ENCODE measurements at regions not wholly inside any gene's neighbourhood (a gene's known extent, or its start where the extent isn't known, plus 50 kb on each side); places are given as distances from the start of the nearest gene placed in this dataset.
"Not testable (repeated sequence)": the region's sequence is repeated elsewhere in the genome, so short reads cannot be mapped to it uniquely, and the experiment has no call there.

GRCh38 chr4:156523492-156523891 is 448.1 kb downstream of the PDGFC start:
- no peaks in the 10 kb centered on the region for H3K4me1 Mint-ChIP-seq (ENCODE audit: low read depth)
- CTCF ChIA-PET = no interaction called here
- intact Hi-C loops (cut with micrococcal nuclease) = no loop called here

DNA sequence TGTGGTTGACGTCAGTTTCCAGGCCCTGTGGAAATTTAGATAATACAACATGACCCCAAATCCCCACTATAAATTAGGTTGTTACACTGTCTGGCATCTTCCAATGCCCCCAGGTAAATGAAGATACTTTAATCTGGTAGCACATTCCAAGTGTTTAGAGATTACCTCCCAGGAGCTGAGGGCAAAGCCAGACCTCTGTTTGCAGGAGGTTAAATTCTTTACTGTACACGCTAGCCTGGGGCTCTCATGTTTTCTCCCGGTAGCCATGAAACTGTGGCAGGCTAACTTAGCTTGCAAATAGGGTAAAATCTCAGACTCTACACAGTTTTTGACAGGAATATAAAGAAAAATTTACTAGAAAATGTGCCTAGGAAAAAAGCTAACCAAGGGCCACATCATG is 450.0 kb downstream of the PDGFC start:
- H3K36me3 Mint-ChIP-seq (ENCODE audit: low read depth) = no peaks in the 10 kb centered on the region

More at GRCh38 chr4:156523492-156523891, 448.1 kb downstream of the PDGFC start:
- Mint-ChIP-seq H3K27ac (no peak overlapping the region), H3K36me3 (ENCODE audit: low read depth) (no peaks in the 10 kb centered on the region), H3K4me3 (no peak overlapping the region), H3K9me3 (no peaks in the 10 kb centered on the region), H3K27me3 (ENCODE audit: low read depth) (no peaks in the 10 kb centered on the region)
- DNase-seq = no peak

DNA sequence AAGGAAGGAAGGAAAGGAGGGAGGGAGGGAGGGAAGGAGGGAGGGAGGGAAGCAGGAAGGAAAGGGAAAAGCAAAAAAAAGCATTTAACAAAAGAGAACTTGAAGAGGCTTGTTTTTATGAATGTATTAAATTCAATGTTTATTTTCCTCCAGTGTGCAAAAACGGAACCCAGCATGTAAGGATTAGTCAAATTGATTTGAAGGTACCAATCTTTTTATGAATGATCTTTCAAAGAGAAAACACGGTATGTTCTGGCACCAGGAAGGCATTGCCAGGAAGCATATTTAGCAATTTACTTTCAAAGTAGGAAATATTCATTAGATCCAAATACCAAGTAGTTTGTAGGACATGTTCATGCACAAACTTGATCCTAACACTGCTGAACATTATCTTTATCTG is 453.6 kb downstream of the PDGFC start:
- no peaks in the 10 kb centered on the region for H3K9me3 Mint-ChIP-seq
- no peaks in the 10 kb centered on the region for H3K27me3 Mint-ChIP-seq (ENCODE audit: low read depth)
- CTCF ChIA-PET = no interaction called here
- no peaks in the 10 kb centered on the region for H3K36me3 Mint-ChIP-seq (ENCODE audit: low read depth)
- intact Hi-C loops (cut with micrococcal nuclease) = no loop called here
- H3K27ac Mint-ChIP-seq = no peak overlapping the region
- H3K4me3 Mint-ChIP-seq = no peak overlapping the region
- no peaks in the 10 kb centered on the region for H3K4me1 Mint-ChIP-seq (ENCODE audit: low read depth)
- no peak for DNase-seq

More for the DNA sequence above, 450.0 kb downstream of the PDGFC start:
- intact Hi-C loops (cut with micrococcal nuclease) = no loop called here
- CTCF ChIA-PET = no interaction called here
- Mint-ChIP-seq H3K4me3 (no peak overlapping the region), H3K27ac (no peak overlapping the region), H3K4me1 (ENCODE audit: low read depth) (no peaks in the 10 kb centered on the region), H3K9me3 (no peaks in the 10 kb centered on the region), H3K27me3 (ENCODE audit: low read depth) (no peaks in the 10 kb centered on the region)
- DNase-seq = no peak

DNA sequence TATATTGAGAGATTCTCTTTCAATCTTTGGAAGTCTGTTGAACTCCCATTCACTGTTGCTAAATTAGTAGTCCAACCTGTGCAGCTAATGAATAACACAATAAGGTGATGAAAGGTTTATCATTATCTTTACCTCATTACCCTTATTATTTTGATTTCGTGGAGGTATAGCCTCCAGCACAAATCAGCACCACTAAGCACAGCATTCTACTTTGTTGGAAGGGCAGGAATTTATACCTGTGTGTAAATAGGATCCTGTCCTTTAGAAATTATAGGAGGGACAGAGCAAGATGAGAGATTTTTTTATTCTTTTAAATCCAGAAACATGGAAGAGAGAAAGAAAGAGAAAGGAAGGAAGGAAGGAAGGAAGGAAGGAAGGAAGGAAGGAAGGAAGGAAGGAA is 454.1 kb downstream of the PDGFC start:
- intact Hi-C loops (cut with micrococcal nuclease) = no loop called here
- Mint-ChIP-seq H3K27ac (no peak overlapping the region), H3K4me1 (ENCODE audit: low read depth) (no peaks in the 10 kb centered on the region), H3K9me3 (no peaks in the 10 kb centered on the region), H3K4me3 (no peak overlapping the region), H3K36me3 (ENCODE audit: low read depth) (no peaks in the 10 kb centered on the region), H3K27me3 (ENCODE audit: low read depth) (no peaks in the 10 kb centered on the region)
- DNase-seq = no peak
- CTCF ChIA-PET = no interaction called here

DNA sequence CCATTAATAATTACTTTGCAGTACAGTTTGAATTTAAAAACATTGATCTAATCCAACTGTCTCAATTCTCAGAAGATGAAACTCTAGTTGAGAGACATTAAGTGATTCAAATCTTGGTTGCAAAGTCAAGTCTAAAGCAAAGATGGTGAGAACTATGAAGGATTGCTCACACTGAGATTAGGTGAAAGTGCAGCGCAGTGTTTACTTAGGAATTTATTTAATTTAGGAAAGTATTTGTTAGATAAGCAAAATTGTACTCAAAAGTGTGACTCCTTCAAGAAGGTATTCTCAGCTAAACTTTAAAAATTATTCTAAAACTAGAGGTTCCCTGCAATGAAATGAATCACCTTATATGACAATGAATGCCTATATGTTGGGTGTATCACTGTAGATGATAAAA is 454.9 kb downstream of the PDGFC start:
- H3K4me1 Mint-ChIP-seq (ENCODE audit: low read depth) = no peaks in the 10 kb centered on the region
- no peak overlapping the region for H3K27ac Mint-ChIP-seq
- DNase-seq = no peak
- no peak overlapping the region for H3K4me3 Mint-ChIP-seq
- no peaks in the 10 kb centered on the region for H3K36me3 Mint-ChIP-seq (ENCODE audit: low read depth)
- CTCF ChIA-PET = no interaction called here
- no peaks in the 10 kb centered on the region for H3K27me3 Mint-ChIP-seq (ENCODE audit: low read depth)
- no peaks in the 10 kb centered on the region for H3K9me3 Mint-ChIP-seq
- intact Hi-C loops (cut with micrococcal nuclease) = no loop called here

- Mint-ChIP-seq H3K4me1 (ENCODE audit: low read depth) (no peaks in the 10 kb centered on the region), H3K27me3 (ENCODE audit: low read depth) (no peaks in the 10 kb centered on the region), H3K27ac (no peak overlapping the region), H3K9me3 (no peaks in the 10 kb centered on the region), H3K4me3 (no peak overlapping the region), H3K36me3 (ENCODE audit: low read depth) (no peaks in the 10 kb centered on the region)
- no peak for DNase-seq
- intact Hi-C loops (cut with micrococcal nuclease) = no loop called here
- CTCF ChIA-PET = no interaction called here
Observed at GRCh38 chr4:156515295-156515694, 456.3 kb downstream of the PDGFC start.

DNA sequence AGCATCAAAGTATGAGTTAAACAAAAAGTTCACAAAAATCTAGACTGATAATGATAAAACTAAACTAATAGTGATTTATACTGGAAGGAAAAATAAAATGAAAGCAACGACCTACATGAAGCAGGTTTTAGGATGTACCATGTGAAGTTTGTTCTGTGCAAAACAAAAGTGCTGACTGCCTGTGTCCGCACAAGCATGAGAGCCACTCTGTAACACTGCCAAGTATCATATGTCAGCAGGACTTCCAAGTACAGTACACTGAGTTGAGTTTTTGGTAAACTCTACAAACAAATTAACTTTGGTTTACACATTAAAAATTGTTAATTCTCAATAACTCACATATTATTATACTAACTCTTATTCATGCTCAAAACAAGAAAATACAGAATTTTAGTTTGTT is 459.0 kb downstream of the PDGFC start:
- Mint-ChIP-seq H3K9me3 (peaks cover 9% of the 10 kb centered on the region), H3K4me1 (ENCODE audit: low read depth) (no peaks in the 10 kb centered on the region), H3K36me3 (ENCODE audit: low read depth) (no peaks in the 10 kb centered on the region), H3K27ac (no peak overlapping the region), H3K27me3 (ENCODE audit: low read depth) (no peaks in the 10 kb centered on the region), H3K4me3 (no peak overlapping the region)
- no peak for DNase-seq
- CTCF ChIA-PET = no interaction called here
- intact Hi-C loops (cut with micrococcal nuclease) = no loop called here

DNA sequence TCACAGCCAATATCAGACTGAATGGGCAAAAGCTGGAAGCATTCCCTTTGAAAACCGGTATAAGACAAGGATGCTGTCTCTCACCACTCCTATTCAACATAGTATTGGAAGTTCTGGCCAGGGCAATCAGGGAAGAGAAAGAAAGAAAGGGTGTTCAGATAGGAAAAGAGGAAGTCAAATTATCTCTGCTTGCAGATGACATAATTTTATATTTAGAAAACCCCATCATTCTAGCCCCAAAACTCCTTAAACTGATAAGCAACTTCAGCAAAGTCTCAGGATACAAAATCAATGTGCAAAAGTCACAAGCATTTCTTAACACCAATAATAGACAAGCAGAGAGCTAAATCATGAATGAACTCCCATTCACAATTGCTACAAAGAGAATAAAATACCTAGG is 461.7 kb downstream of the PDGFC start:
- H3K4me3 Mint-ChIP-seq; H3K4me1 Mint-ChIP-seq (ENCODE audit: low read depth); H3K27me3 Mint-ChIP-seq (ENCODE audit: low read depth); CTCF ChIA-PET; DNase-seq; intact Hi-C loops (cut with micrococcal nuclease); H3K36me3 Mint-ChIP-seq (ENCODE audit: low read depth); H3K27ac Mint-ChIP-seq: not testable (repeated sequence)
- peaks cover 13% of the 10 kb centered on the region for H3K9me3 Mint-ChIP-seq

DNA sequence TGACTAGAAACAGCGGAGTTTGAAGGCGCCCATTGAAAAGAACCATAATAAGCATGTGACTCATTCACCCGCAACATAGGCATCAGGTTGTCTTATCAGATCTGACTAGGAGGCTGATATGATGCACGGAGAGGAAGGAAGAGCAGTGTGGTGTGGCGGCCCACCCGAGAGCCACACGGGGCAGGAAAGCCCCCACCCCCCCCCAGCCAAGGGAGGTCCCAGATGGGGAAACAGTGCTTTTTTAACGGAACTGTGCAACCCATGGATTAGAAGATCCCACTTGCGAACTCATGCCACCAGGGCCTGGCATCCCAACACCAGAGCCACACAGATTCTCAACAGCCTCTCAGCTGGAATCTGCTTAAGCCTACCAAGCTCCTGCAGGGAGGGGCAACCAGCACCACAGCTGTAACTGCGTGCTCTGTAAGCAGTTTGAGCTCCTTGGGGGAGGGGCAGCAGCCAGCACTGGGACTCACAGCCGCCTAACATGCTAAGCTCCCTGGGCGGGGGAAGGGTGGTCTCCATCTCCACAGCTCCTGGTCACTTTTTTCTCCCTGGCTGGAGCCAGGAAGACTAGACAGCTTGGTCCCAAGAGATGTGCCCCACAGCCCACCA is 466.2 kb downstream of the PDGFC start:
- H3K27ac Mint-ChIP-seq = no peak overlapping the region
- no peak overlapping the region for H3K4me3 Mint-ChIP-seq
- H3K27me3 Mint-ChIP-seq (ENCODE audit: low read depth) = no peaks in the 10 kb centered on the region
- peaks cover 17% of the 10 kb centered on the region for H3K9me3 Mint-ChIP-seq
- H3K4me1 Mint-ChIP-seq (ENCODE audit: low read depth) = no peaks in the 10 kb centered on the region
- DNase-seq = no peak
- intact Hi-C loops (cut with micrococcal nuclease) = no loop called here
- H3K36me3 Mint-ChIP-seq (ENCODE audit: low read depth) = no peaks in the 10 kb centered on the region
- CTCF ChIA-PET = no interaction called here

GRCh38 chr4:156503119-156503518 is 468.5 kb downstream of the PDGFC start:
- Mint-ChIP-seq H3K4me3 (no peak overlapping the region), H3K36me3 (ENCODE audit: low read depth) (no peaks in the 10 kb centered on the region), H3K27me3 (ENCODE audit: low read depth) (no peaks in the 10 kb centered on the region), H3K9me3 (peaks cover 9% of the 10 kb centered on the region), H3K27ac (no peak overlapping the region), H3K4me1 (ENCODE audit: low read depth) (no peaks in the 10 kb centered on the region)
- CTCF ChIA-PET = no interaction called here
- intact Hi-C loops (cut with micrococcal nuclease) = no loop called here
- DNase-seq = no peak

DNA sequence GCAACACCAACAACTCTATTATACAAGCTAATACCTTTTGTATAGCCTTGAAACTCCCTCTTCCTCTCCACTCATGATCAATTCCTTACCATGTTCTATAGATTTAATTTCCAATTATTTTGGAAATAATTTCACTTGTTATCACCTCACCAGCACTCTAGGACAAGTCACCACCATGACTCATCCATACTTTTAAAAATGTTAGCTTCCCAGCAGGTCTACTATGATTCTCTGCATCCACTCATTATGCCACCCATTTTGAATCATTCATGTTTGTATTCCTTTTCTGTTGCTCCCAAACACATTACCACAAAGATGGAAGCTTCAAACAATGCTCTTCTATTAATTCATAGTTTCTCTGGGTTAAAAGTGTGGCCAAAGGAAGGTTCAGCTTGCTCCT is 469.6 kb downstream of the PDGFC start:
- Mint-ChIP-seq H3K36me3 (ENCODE audit: low read depth) (no peaks in the 10 kb centered on the region), H3K27me3 (ENCODE audit: low read depth) (no peaks in the 10 kb centered on the region), H3K4me1 (ENCODE audit: low read depth) (no peaks in the 10 kb centered on the region), H3K4me3 (no peak overlapping the region), H3K9me3 (peaks cover 6% of the 10 kb centered on the region), H3K27ac (no peak overlapping the region)
- no peak for DNase-seq
- CTCF ChIA-PET = no interaction called here
- intact Hi-C loops (cut with micrococcal nuclease) = no loop called here

- CTCF ChIA-PET = no interaction called here
Observed at GRCh38 chr4:156499684-156500083, 471.9 kb downstream of the PDGFC start.

GRCh38 chr4:156497486-156497885 is 474.1 kb downstream of the PDGFC start:
- intact Hi-C loops (cut with micrococcal nuclease) = no loop called here
- CTCF ChIA-PET = no interaction called here
- H3K4me3 Mint-ChIP-seq = no peak overlapping the region
- no peak for DNase-seq
- no peaks in the 10 kb centered on the region for H3K9me3 Mint-ChIP-seq
- no peaks in the 10 kb centered on the region for H3K27me3 Mint-ChIP-seq (ENCODE audit: low read depth)
- no peaks in the 10 kb centered on the region for H3K36me3 Mint-ChIP-seq (ENCODE audit: low read depth)
- no peak overlapping the region for H3K27ac Mint-ChIP-seq
- H3K4me1 Mint-ChIP-seq (ENCODE audit: low read depth) = no peaks in the 10 kb centered on the region

More at GRCh38 chr4:156499684-156500083, 471.9 kb downstream of the PDGFC start:
- H3K4me3 Mint-ChIP-seq = no peak overlapping the region
- no peaks in the 10 kb centered on the region for H3K36me3 Mint-ChIP-seq (ENCODE audit: low read depth)
- no peaks in the 10 kb centered on the region for H3K27me3 Mint-ChIP-seq (ENCODE audit: low read depth)
- peaks cover 3% of the 10 kb centered on the region for H3K9me3 Mint-ChIP-seq
- intact Hi-C loops (cut with micrococcal nuclease) = no loop called here
- DNase-seq = no peak
- no peaks in the 10 kb centered on the region for H3K4me1 Mint-ChIP-seq (ENCODE audit: low read depth)
- H3K27ac Mint-ChIP-seq = no peak overlapping the region

DNA sequence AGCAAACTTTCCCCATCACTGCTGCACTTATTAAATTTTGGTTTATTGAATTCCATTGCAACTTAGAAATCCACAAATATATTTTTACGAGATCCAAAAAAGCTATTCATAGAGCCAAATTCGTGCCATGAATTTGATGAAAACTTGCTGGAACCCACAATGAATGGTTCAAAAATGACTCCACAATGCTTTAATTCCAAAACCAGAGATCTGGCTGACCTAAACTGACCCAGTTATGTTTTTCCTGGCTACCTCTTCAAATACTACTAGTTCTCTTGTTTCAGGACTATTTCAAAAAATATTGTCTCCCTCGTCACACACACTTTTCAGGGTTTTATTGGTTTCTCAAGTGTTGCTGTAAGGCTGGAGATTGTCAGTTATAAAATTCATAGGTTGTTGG is 474.8 kb downstream of the PDGFC start:
- H3K9me3 Mint-ChIP-seq = no peaks in the 10 kb centered on the region
- intact Hi-C loops (cut with micrococcal nuclease) = no loop called here
- H3K4me1 Mint-ChIP-seq (ENCODE audit: low read depth) = no peaks in the 10 kb centered on the region
- no peak overlapping the region for H3K4me3 Mint-ChIP-seq
- H3K27ac Mint-ChIP-seq = no peak overlapping the region
- CTCF ChIA-PET = no interaction called here
- H3K27me3 Mint-ChIP-seq (ENCODE audit: low read depth) = no peaks in the 10 kb centered on the region
- no peak for DNase-seq
- H3K36me3 Mint-ChIP-seq (ENCODE audit: low read depth) = no peaks in the 10 kb centered on the region
